Middle frontal gyrus (tissue), 1 donor: ENCODE measurements at regions not wholly inside any gene's neighbourhood (a gene's known extent, or its start where the extent isn't known, plus 50 kb on each side); places are given as distances from the start of the nearest gene placed in this dataset.

Source experiments
- DNase-seq: peaks from one replicate; pipeline ENCODE4 v3.0.0-alpha.2; 2015; ENCODE audit warnings: low spot score; ENCODE audit errors: extremely low spot score

DNA sequence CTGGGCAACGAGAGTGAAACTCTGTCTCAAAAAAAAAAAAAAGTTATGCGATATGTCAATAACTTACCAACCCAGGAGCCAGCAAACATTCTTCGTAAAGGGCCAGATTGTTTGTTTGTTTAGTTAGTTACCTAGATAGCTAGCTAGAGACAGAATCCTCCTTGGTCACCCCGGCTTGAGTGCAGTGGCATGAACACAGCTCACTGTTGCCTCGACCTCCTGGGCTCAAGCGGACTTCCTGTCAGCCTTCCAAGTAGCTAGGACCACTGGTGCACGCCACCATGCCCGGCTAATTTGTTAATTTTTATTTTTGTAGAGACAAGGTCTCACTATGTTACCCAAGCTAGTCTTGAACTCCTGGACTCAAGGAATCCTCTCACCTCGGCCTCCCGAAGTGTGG is 113.0 kb downstream of the LITAF start:
- DNase-seq = no peak

DNA sequence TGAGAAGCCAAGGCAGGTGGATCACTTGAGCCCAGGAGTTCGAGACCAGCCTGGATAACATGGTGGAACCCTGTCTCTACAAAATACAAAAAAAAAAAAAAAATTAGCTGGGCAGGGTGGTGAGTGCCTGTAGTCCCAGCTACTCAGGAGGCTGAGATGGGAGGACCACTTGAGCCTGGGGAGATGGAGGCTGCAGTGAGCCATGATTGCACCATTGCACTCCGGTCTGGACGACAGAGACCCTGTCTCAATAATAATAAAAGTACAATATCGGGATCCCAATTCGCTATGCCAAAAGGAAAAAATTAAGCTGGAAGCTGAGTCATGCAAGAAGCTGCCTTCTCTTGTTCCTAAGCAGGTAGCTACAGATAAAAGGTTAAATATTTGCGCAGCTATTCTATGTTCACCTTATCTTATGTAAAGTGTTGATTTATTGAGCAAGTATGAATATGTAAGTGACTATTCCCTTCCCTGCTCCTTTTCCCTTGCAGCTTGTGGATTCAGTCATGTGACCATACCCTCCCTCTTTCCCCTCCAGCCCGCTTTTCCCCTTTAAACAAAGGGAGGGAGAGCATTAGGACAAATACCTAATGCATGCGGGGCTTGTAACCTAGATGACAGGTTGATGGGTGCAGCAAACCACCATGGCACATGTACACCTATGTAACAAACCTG is 112.0 kb downstream of the LITAF start:
- no peak for DNase-seq

DNA sequence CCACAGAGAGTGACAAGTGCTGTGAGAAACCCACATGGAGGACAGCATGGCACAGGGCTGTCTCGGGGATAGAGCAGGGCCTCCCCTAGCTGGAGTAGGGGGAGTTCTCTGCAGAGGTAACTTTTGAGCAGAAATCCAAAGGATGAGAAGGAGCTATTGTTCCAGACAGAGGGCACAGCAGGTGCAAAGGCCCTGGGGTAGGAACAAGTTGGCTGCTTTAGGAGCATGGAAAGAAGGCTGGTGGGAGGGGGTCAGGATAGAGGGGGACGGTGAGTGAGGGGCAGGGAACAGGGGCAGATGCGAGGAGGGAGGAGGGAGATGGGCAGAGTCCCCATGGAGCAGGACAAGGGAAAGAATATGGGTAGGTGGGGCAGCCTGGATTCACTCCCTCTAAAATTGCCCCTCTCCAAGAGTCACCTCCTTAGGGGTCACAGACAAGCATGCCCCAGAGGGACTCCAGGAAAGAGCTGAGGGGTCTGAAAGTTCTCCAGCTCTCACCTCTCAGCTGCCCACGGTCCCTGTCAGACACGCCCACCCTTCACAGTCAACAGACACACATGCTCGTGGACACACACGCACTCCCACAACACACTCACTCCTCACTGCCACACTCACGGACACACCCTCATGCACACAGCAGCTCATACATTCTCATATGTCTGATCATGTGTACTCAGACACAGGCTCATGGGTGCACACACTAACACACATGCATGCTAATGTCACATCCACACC is 110.7 kb downstream of the LITAF start:
- DNase-seq = no peak

DNA sequence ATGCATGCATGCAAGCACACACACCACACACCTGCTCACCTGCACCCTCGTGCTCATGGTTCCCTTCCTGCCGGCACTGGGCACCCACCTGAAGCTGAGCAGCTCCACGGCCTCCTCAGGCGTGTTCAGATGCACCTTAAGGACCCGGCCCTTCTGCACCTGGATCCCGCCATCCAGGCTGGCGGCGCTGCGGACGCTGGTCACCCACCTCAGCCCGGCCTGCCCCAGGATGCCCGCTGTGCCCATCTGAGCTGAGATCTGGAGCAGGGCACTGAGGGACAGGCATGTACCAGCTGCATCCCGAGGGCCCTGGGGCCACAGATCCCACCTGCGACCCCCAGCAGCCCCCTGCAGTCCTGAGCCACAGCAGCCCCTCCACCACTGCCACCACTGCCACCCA is 110.0 kb downstream of the LITAF start:
- DNase-seq = no peak

DNA sequence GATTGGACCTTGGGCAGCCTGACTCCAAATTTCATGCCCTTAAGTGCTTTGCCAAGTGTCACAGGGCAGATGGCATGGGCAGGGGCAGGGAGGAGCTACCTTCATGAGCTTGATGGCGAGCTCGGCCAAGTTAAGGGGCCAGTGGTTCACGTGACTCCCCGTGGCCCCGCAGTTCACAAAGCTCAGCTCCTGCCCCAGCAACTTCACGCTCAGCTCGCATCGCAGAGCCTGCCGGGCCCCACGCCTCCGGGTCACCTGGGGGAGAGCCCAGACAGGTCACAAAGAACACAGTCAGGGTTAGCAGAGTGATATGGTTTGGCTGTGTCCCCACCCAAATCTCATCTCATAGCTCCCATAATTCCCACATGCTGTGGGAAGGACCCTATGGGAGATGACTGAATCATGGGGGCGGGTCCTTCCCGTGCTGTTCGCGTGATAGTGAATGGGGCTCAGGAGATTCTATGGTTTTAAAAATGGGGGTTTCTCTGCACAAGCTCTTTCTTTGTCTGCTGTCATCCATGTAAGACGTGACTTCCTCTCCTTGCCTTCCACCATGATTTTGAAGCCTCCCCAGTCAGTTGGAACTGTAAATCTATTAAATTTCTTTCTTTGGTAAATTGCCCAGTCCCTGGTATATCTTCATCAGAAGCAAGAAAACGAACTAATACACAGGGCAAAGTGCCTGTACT is 108.1 kb downstream of the LITAF start:
- no peak for DNase-seq

DNA sequence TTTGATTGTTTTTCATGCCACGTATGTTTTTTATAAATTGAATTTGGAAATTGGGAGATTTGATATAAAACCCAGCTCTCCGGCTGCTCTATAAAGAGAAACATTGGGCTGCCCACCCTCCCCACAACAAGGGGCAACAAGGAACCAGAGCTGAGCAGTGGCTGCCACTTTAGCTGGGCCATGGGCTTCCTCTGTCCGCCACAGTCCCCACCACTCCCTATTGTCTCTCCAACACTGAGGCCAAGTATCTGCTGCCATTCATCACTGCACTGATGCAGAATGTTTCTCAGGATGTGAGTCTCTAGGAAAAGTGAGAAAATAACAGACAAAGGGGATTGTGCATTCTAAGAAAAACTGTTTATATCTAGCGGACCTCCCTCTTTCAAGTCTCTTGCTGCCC is 106.8 kb downstream of the LITAF start:
- DNase-seq = no peak

DNA sequence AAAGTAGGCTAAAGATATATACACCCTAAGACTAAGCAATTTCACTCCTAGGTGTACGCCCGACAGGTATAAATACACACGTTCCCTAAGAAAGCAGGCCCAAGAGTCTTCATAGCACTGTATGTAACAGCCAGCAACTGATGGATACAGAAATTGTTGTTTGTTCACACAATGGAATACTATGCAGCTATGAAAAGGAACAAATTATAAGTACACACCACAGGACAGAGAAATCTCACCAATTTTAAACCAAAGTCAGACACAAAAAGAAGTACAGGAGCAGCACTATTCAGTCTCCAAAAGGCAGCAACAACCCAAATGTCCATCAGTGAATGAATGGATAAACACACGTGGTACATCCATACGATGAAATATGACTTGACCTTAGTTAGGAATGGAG is 106.1 kb downstream of the LITAF start:
- DNase-seq = no peak

DNA sequence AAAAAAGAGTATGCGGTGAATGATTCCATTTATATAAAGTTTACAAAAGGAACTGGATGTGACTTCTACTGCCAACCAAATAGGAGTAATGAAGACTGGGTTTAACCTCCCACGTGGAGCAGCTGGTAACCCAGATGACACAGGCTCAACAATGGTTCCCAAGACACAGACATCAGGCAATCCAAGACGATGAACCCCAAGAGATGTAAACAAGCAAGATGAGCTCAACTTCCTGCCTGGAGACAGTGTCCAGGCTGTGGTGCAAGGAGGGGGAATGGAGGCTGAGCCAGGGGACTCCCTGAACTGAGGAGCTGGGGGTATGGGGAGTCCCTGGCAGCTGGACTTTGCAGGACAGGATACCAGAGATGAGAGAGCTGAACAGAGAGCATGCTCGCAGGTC is 104.7 kb downstream of the LITAF start:
- no peak for DNase-seq

DNA sequence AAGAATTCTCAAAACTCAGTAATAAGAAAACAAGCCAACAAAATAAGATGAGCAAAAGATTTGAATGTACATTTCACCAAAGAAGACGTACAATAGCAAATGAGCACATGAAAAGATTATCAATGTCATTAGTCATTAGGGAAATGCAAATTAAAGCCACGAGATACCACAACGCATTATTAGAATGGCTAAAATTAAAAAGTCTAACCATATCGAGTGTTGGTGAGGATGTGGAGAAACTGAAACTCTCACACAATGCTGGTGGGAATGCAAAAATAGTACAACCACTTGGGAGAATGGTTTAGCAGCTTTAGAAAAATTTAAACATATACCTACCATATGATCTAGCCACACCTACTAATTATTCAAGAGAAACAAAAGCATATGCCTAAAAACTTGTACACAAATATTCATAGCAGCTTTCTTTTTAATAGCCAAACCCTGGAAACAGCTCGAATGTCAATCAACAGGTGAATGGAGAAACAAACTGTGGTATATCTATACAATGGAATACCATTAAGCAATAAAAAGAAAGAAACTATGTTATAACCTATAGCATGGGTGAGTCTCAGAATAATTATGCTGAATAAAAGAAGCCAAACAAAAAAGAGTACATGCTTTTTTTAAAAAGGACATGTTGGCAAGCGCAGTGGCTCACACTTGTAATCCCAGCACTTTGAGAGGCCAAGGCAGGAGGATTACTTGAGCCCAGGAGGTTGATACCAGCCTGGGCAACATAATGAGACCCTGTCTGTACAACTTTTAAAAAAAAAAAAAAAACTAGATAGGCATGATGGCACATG is 103.6 kb downstream of the LITAF start:
- no peak for DNase-seq

DNA sequence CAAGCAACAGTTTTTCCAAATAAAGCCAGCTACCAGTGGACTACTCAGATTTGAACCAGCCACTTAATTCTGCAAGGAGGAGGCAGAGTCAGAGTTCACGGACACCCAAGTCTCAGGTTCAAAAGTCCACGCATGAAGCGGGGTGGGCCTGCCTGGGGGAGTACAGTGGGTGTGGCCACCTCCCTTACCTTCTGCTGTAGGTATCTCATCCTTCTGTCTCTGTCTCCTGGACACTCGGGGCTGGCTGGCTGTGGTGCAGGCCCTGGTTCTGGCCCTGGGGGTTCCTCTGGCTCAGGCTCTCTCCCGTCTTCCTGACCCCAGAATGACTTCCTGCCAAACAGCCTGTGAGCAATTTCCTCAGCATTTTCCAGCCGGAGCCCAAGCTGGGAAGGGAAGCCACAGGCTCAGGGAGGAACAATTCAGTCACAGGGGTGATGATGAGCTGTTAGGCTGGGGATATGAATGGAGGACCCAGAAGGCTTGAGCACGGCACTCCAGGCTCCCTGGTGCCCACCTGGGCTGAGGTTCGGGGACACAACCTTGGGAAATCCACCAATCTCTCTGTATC is 101.9 kb downstream of the LITAF start:
- no peak for DNase-seq

DNA sequence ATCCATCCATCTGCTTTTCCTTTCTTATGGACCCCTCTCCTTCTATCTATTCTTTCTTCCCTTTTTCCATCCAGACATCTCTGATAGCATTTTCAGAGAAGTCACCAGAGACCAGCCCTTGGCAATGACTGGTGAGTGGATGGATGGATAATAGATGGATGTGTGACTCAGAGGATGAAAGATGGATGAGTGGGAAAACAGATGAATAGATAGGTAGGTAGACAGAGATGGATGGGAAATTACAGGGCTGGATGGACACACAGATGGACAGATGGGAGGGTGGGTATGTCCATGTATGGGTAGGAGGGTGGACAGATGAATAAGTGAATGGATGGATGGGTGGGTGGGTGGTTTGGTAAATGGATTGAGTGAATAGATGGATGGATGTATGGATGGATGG is 101.0 kb downstream of the LITAF start:
- DNase-seq = no peak

DNA sequence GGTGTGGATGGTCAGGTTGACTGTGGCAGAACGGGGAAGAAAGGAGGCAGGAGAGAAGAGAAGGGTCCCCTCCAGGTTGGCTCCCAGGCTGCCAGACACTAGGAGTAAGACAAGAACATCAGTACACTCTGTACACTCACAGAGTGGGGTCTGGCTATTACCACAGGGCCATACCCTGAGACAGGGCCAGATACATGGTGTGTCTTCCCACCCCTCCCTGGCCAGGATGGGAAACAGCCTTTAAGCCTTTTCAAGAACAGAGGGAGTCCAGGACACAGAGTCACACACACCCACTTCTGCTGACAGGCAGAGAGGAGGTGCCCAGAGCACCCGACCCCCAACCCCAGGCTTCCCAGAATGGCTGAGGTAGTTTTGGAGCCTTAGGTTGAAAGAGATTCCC is 99.4 kb downstream of the LITAF start:
- DNase-seq = no peak

DNA sequence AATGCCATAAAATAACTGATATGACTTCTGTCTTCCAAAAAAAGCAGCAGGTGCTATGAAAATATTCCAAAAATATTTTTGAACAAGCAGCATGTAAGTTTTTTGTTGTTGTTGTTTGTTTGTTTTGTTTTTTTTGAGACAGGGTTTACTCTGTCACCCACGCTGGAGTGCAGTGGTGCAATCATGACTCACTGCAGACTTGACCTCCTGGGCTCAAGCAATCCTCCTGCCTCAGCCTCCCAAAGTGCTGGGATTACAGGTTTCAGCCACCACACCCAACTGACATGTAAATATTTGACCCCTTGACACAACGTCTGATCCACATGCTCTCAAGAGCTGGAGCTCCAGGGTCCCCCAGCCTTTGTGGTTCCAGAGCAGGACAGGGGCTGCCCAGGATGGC is 98.4 kb downstream of the LITAF start:
- DNase-seq = no peak

DNA sequence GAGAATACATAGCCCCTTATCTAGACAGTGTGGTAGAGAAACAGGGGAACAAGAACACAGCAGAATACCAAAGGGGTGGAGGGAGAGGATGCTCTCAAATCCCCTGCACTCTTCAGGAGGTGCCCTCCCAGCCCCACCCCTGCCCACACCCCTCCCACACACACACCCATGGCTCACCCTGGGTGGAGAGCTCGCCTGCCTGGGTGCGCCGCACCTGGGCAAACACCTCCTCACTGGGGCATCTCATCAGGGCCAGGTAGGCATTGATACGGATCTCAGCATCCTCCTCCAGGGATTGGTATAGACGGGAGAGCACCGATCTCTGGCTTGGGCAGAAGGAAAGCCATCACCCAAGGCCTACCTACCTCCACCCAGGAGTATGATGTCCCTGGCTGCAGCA is 95.2 kb downstream of the LITAF start:
- no peak for DNase-seq

DNA sequence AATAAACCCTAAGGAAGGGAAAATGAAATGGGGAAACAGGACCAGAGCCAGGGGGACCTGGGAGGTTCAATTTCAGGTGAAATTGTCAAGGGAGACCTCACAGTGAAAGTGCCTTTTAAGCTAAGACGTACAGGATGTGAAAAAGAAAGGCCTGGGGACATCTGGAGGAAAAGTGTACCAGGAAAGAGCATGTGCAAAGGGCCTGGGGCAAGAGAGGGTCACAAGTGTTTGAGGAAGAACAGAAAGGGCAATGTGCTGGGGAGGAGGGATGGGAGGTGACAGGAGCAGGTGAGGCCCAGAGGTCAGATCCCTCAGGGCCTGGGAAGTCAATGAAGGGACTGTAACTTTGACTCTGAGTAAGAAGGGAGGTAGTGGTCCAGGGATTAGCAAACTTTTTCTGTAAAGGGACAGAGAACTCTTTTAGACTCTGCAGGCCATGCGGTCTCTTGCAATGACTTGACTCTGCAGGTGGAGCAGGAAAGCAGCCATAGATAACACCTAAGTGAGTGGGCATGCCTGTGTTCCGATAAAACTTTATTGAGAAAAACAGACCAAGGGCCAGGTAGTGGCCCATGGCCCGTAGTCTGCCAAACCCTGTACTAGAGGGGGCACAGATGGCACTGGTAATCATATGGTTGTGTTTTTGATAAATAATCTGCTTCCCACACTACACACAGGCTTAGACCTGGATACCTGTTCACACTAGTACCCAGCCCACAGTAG is 93.8 kb downstream of the LITAF start:
- no peak for DNase-seq

DNA sequence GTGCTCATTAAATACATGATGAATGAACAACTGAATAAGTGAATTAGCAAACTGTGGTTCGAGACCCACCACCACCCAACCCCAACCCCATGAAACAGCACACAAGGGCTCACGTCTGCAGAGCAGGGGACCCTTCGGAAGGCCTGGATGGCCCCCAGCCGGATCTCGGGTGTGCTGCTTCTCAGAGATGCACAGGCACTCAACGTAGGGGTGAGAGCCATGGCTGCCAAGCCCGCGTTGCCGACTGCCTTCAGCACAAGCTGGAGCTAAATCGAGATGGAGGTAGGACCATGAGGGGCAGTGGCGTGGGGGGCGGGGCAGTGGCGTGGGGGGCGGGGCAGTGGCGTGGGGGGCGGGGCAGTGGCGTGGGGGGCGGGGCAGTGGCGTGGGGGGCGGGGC is 93.2 kb downstream of the LITAF start:
- no peak for DNase-seq

DNA sequence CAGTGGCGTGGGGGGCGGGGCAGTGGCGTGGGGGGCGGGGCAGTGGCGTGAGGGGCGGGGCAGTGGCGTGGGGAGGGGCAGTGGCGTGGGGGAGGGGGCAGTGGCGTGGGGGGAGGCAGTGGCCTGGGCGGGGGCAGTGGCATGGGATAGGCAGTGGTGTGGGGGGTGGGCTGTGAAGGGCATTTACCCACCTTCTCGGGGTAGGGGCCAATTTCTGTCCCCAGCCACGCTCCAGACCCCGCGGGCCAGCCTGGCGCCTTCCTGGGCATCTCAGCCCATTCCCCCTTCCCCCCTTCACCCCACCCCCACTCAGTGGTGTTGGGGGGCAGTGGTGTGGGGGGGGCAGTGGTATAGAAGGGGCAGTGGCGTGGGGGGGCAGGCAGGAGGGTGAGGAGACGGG is 92.7 kb downstream of the LITAF start:
- no peak for DNase-seq

DNA sequence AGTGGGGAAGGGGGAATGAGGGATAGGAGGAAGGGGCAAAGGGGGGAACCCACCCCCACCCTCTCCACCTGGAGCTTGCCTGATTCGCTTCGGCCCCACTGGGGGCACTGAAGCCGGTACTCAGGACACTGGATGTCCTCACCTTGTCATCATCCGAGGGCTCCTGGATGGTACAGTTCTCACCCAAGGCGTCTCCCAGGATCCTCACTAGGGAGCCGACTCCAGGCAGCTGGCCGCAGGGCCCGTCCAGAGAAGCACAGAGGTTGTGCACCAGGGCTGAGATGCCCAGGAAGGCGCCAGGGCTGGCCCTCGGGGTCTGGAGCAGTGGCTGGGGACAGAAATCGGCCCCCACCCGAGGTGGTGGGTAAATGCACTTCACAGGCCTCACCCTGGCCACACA is 92.3 kb downstream of the LITAF start:
- no peak for DNase-seq

DNA sequence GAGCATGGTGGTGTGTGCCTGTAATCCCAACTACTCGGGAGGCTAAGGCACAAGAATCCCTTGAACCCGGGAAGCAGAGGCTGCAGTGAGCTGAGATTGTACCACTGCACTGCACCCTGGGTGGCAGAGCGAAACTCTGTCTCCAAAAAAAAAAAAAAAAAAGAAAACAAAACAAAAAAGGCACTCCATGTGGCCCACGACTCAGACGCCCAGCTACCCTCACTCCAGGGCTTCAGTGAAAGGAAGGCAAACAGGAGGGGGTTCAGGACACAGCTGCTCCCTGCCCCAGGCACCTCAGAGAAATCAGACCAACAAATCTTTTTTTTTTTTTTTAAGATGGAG is 91.7 kb downstream of the LITAF start:
- DNase-seq = no peak
